Prostate gland (tissue), 2 donors: ENCODE measurements at regions not wholly inside any gene's neighbourhood (a gene's known extent, or its start where the extent isn't known, plus 50 kb on each side); places are given as distances from the start of the nearest gene placed in this dataset.

Experiments
- POLR2A ChIP-seq: fragments of 450-650 bp; IDR thresholded peaks from one replicate; pipeline ENCODE4 v1.6.1; 2016; ENCODE audit warnings: antibody characterized with exemption, mild to moderate bottlenecking
- TF ChIP-seq, protein P1 (sequence below), 4 experiments: fragments of 200-600 bp in 2 of 4; fragments of 450-650 bp in 2 of 4; sonication (generic) in 2 of 4; IDR thresholded peaks; 1 replicate in 3 of 4; 2 replicates in 1 of 4; pipeline ENCODE4 v1.5.1; 2016 to 2019; ENCODE audit warnings: antibody characterized with exemption in 4 of 4, mild to moderate bottlenecking in 2 of 4, moderate library complexity in 2 of 4

DNA sequence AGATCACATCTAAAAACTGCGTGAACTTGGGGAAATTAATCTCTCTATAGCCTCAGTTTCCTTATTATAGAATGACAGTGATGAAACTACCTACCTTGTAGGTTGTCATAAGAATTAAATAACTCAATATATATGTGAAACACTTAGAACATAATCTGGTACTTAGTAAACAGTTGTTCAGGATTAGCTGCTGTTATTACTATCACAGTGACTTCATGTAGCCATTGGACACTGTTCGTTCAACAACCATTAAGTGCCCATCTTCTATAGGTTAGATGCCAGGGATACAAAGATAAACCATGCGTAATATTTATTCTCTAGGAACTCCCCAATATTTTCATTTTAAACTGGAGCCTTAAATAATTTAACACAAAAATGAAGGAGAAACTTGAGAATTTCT, 329.0 kb upstream of the PROK2 start:
- TF ChIP-seq, protein P1, sequence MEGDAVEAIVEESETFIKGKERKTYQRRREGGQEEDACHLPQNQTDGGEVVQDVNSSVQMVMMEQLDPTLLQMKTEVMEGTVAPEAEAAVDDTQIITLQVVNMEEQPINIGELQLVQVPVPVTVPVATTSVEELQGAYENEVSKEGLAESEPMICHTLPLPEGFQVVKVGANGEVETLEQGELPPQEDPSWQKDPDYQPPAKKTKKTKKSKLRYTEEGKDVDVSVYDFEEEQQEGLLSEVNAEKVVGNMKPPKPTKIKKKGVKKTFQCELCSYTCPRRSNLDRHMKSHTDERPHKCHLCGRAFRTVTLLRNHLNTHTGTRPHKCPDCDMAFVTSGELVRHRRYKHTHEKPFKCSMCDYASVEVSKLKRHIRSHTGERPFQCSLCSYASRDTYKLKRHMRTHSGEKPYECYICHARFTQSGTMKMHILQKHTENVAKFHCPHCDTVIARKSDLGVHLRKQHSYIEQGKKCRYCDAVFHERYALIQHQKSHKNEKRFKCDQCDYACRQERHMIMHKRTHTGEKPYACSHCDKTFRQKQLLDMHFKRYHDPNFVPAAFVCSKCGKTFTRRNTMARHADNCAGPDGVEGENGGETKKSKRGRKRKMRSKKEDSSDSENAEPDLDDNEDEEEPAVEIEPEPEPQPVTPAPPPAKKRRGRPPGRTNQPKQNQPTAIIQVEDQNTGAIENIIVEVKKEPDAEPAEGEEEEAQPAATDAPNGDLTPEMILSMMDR (IDR thresholded peaks at IDR 0.05): no peak
- TF ChIP-seq POLR2A: no peak
